HepG2 (cell line): ENCODE measurements at regions not wholly inside any gene's neighbourhood (a gene's known extent, or its start where the extent isn't known, plus 50 kb on each side); places are given as distances from the start of the nearest gene placed in this dataset.

Source experiments
- ARNTL ChIP-seq: sonication (generic); formaldehyde crosslinking; IDR thresholded peaks from 2 replicates; pipeline ENCODE4 v1.4.0; 2020; ENCODE audit warnings: mild to moderate bottlenecking, missing genetic modification reagents
- CEBPB ChIP-seq: IDR thresholded peaks from 2 replicates; pipeline ENCODE4 v1.6.1; 2011; ENCODE audit warnings: low read depth, low read length, improper control_type of control experiment, borderline replicate concordance
- GATAD1 ChIP-seq: IDR thresholded peaks from 2 replicates; pipeline ENCODE4 v1.6.1; 2016; ENCODE audit warnings: missing genetic modification reagents, missing compliant biosample characterization
- IKZF1 ChIP-seq: fragments of 450-650 bp; IDR thresholded peaks from 2 replicates; pipeline ENCODE4 v1.7.1; 2016
- KLF12 ChIP-seq: sonication (generic); formaldehyde crosslinking; IDR thresholded peaks from 2 replicates; pipeline ENCODE4 v1.4.0; 2020; ENCODE audit warnings: missing genetic modification reagents, borderline replicate concordance
- KLF13 ChIP-seq: sonication (generic); formaldehyde crosslinking; IDR thresholded peaks from 2 replicates; pipeline ENCODE4 v1.4.0; 2020; ENCODE audit warnings: mild to moderate bottlenecking, missing genetic modification reagents
- MATR3 ChIP-seq: sonication (generic); formaldehyde crosslinking; IDR thresholded peaks from 2 replicates; pipeline ENCODE4 v1.4.0; 2020; ENCODE audit warnings: missing genetic modification reagents
- MEF2D ChIP-seq: sonication (generic); formaldehyde crosslinking; IDR thresholded peaks from 2 replicates; pipeline ENCODE4 v1.5.1; 2020; ENCODE audit warnings: mild to moderate bottlenecking, missing genetic modification reagents
- NFAT5 ChIP-seq: sonication (generic); formaldehyde crosslinking; IDR thresholded peaks from 2 replicates; pipeline ENCODE4 v1.4.0; 2020; ENCODE audit warnings: missing genetic modification reagents
- PPARG ChIP-seq: conservative IDR thresholded peaks from 2 replicates; pipeline ENCODE4 v1.6.1; 2016; ENCODE audit warnings: missing biosample characterization, missing genetic modification reagents
- RBM22 ChIP-seq: fragments of 200-400 bp; formaldehyde crosslinking; optimal IDR thresholded peaks from 2 replicates; pipeline ENCODE3; 2017; ENCODE audit warnings: mild to moderate bottlenecking, low read length, moderate library complexity
- SETDB1 ChIP-seq: sonication (generic); formaldehyde crosslinking; IDR thresholded peaks from 2 replicates; pipeline ENCODE4 v1.5.1; 2020; ENCODE audit warnings: missing genetic modification reagents, mild to moderate bottlenecking, borderline replicate concordance
- THAP9 ChIP-seq: sonication (generic); formaldehyde crosslinking; IDR thresholded peaks from 2 replicates; pipeline ENCODE4; 2020; ENCODE audit warnings: missing genetic modification reagents, mild to moderate bottlenecking, borderline replicate concordance
- YEATS2 ChIP-seq: sonication (generic); formaldehyde crosslinking; IDR thresholded peaks from 2 replicates; pipeline ENCODE4 v1.4.0; 2020; ENCODE audit warnings: missing genetic modification reagents, borderline replicate concordance
- ZNF121 ChIP-seq: sonication (generic); formaldehyde crosslinking; IDR thresholded peaks from 2 replicates; pipeline ENCODE4 v1.5.0; 2020; ENCODE audit warnings: mild to moderate bottlenecking, missing genetic modification reagents
- ZNF629 ChIP-seq: sonication (generic); formaldehyde crosslinking; conservative IDR thresholded peaks from 2 replicates; pipeline ENCODE4 v1.5.0; 2020; ENCODE audit warnings: missing genetic modification reagents
- ZNF839 ChIP-seq: sonication (generic); formaldehyde crosslinking; IDR thresholded peaks from 2 replicates; pipeline ENCODE4 v1.4.0; 2020; ENCODE audit warnings: missing genetic modification reagents, mild to moderate bottlenecking, borderline replicate concordance
- TF ChIP-seq, protein P1 (sequence below): sonication (generic); formaldehyde crosslinking; conservative IDR thresholded peaks from 2 replicates; pipeline ENCODE4 v1.8.1; 2023; ENCODE audit warnings: missing genetic modification reagents

DNA sequence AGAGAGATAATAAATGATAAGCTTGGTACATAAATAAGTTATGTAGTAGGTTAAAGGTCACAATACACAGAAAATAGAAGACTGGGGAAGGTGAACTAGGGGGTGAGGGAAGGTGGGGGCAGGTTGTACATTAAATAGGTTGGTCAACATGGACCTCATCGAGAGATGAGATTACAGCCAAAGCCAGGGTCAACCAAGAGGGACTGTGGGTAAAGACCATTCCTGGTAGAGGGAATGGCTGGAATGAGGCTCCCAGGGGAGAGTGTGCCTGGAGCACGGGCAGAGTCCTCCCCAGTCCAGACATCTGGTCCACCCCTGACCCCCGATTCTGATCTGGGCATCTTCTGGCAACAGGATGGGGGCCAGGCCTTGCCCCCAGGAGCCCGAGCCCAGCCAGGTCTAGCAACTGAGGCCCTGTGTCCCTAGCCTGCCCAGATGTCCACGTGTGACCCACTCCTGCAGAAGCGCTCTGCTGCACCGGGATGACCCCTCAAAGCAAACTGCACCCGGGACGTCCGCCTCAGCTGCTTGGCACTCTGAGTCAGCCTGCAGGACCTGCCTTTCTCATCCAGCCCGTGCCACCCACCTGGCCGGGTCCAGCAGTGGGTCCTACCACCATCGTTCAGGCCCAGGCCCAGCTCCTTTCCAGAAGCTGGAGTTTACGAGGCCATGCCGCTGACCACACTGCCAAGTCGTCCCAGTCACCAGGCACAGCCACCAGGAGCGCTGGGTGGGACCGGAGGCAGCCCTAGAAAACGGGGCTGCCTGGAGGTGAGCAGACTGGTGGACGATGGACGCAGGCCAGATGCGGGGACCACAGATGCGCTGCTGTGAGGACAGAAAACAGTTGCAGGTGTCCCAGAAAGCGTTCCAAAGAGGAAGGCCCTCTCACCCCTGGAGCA, 56.2 kb upstream of the ID2 start (continued):
- TF ChIP-seq IKZF1 (no peak), NFAT5 (CRISPR knock-in tag) (no peak; the same call in 1 of the 2 replicates), GATAD1 (CRISPR knock-in tag) (peak; percentile 61), ARNTL (CRISPR knock-in tag) (peak; percentile 91), ZNF121 (CRISPR knock-in tag) (no peak), PPARG (CRISPR knock-in tag) (peak; percentile 95), SETDB1 (no peak), KLF13 (CRISPR knock-in tag) (peak; percentile 58; the same call in 1 of the 2 replicates), ZNF839 (CRISPR knock-in tag) (peak; percentile 5; the same call in 1 of the 2 replicates), MEF2D (CRISPR knock-in tag) (peak; percentile 36; the same call in 1 of the 2 replicates), KLF12 (CRISPR knock-in tag) (no peak), THAP9 (CRISPR knock-in tag) (peak; percentile 85; the same call in 1 of the 2 replicates), CEBPB (no peak), ZNF629 (0 out of 2 replicates have a peak, but pooled peaks have one; percentile 20), MATR3 (CRISPR knock-in tag) (no peak), RBM22 (no peak), YEATS2 (CRISPR knock-in tag) (peak; percentile 76; the same call in 1 of the 2 replicates)
- TF ChIP-seq, protein P1, sequence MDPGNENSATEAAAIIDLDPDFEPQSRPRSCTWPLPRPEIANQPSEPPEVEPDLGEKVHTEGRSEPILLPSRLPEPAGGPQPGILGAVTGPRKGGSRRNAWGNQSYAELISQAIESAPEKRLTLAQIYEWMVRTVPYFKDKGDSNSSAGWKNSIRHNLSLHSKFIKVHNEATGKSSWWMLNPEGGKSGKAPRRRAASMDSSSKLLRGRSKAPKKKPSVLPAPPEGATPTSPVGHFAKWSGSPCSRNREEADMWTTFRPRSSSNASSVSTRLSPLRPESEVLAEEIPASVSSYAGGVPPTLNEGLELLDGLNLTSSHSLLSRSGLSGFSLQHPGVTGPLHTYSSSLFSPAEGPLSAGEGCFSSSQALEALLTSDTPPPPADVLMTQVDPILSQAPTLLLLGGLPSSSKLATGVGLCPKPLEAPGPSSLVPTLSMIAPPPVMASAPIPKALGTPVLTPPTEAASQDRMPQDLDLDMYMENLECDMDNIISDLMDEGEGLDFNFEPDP (CRISPR knock-in tag): 0 out of 2 replicates have a peak, but pooled peaks have one; percentile 92
